Activated CD8-positive, alpha-beta memory T cell treated with anti-CD3 and anti-CD28 coated beads, Interleukin-2, amount 10 ng/mL, durations not matched to agents 7 days and 5 days (primary cell): ENCODE measurements at regions not wholly inside any gene's neighbourhood (a gene's known extent, or its start where the extent isn't known, plus 50 kb on each side); places are given as distances from the start of the nearest gene placed in this dataset.

Source experiments
- ATAC-seq: fragments of 150-1000 bp; cut with Tn5 transposase; one replicate; pipeline ENCODE4 v1.10.0; 2021; ENCODE audit warnings: moderate library complexity
- CTCF ChIA-PET: fragments of 350-600 bp; sonication (Branson Sonifier 250); formaldehyde crosslinking; loops from one replicate; lab custom pipeline; 2021; ENCODE audit warnings: antibody characterized with exemption; lab: Charles Lee
- DNase-seq: peaks from one replicate; pipeline ENCODE4 v3.0.0-alpha.2; 2020
- H3K27ac Mint-ChIP-seq: one replicate; pipeline ENCODE4 v1.8.0; 2021; ENCODE audit warnings: mild to moderate bottlenecking, mixed read lengths
- H3K27me3 Mint-ChIP-seq: one replicate; pipeline ENCODE4 v1.8.0; 2021; ENCODE audit warnings: mixed read lengths
- H3K36me3 Mint-ChIP-seq: one replicate; pipeline ENCODE4 v1.8.0; 2021; ENCODE audit warnings: mild to moderate bottlenecking, mixed read lengths
- H3K4me1 Mint-ChIP-seq: one replicate; pipeline ENCODE4 v1.8.0; 2021; ENCODE audit warnings: mixed read lengths
- H3K4me3 Mint-ChIP-seq: one replicate; pipeline ENCODE4 v1.8.0; 2021; ENCODE audit warnings: mild to moderate bottlenecking, moderate library complexity, mixed read lengths
- H3K9me3 Mint-ChIP-seq: one replicate; pipeline ENCODE4 v1.8.0; 2022; ENCODE audit warnings: low read depth, mixed read lengths

DNA sequence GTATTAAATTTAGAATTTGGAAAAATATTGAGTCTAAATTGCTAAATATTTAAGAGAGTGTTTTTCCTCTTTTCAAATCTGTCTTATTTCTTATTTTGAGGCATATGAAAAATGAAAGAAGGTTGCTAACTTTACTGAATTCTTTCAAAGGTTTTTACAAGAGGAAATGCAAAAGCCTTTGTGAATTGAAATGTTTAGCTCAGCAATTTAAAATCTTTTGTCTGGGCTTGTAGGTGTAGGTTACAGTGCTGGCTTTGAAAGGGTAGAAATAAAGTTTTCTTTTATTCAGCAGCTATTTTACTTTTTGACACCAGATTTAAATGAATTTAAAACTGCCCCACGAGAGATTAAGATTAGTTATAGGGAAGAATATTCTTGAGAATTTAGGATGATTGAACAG lies 192.0 kb downstream of the CDH7 start:
- CTCF ChIA-PET: no interaction called here
- no peaks in the 10 kb centered on the region for H3K27me3 Mint-ChIP-seq

DNA sequence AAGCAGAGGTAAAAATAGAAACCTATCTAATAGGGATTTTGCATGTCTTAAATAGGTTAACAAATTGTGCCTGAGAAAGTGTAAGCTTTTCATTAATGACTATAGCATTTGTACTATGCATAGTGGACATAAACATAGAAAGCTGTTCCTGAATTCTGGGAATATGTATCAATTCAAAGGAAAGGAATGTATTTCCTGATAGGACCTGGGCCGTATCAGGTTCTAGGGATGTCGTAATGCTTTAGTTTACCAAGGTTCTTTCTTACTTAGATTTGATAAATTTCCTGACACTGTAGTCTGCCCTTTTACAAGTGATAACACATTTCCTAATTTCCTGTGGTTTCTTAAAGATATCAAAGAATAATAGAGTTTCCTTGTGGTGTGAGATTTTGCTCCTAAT lies 191.3 kb downstream of the CDH7 start:
- CTCF ChIA-PET: no interaction called here
- no peaks in the 10 kb centered on the region for H3K27me3 Mint-ChIP-seq
- no peak for ATAC-seq

More for the DNA sequence above, 192.0 kb downstream of the CDH7 start:
- Mint-ChIP-seq H3K9me3 (peaks cover 9% of the 10 kb centered on the region), H3K4me1 (no peaks in the 10 kb centered on the region), H3K27ac (no peak overlapping the region), H3K36me3 (no peaks in the 10 kb centered on the region), H3K4me3 (no peak overlapping the region)
- ATAC-seq (no peak), DNase-seq (no peak)

DNA sequence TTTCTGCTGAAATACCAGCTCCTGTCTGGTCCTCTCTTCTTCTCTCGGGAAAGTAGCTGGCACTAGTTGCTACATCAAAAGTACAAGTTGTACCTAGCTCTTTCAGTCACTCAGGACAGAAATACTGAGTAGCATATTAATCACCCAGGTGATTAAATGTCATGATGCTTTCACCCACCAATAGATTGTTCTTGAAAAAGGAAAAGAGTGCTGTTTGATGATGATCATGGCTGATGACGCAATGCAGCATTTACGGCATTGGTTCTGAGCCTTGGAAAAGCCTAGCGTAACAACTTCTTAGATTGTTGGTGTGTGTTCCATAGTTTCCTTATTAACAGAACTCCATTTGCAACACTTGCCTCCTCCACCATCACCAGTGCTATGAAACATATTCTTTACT lies 190.7 kb downstream of the CDH7 start:
- Mint-ChIP-seq H3K27me3 (no peaks in the 10 kb centered on the region), H3K36me3 (no peaks in the 10 kb centered on the region), H3K27ac (no peak overlapping the region), H3K4me3 (no peak overlapping the region), H3K4me1 (no peaks in the 10 kb centered on the region), H3K9me3 (peaks cover 9% of the 10 kb centered on the region)
- ATAC-seq (no peak), DNase-seq (no peak)
- CTCF ChIA-PET: no interaction called here

More for the DNA sequence above, 191.3 kb downstream of the CDH7 start:
- Mint-ChIP-seq H3K9me3 (peaks cover 9% of the 10 kb centered on the region), H3K4me3 (no peak overlapping the region), H3K4me1 (no peaks in the 10 kb centered on the region), H3K36me3 (no peaks in the 10 kb centered on the region), H3K27ac (no peak overlapping the region)
- no peak for DNase-seq
